AG10803 (cell line): ENCODE measurements at regions not wholly inside any gene's neighbourhood (a gene's known extent, or its start where the extent isn't known, plus 50 kb on each side); places are given as distances from the start of the nearest gene placed in this dataset.

Experiments
- DNase-seq: peaks from one replicate; pipeline ENCODE4 v3.0.0; 2010; ENCODE audit warnings: low read depth
- H3K4me3 ChIP-seq: 2 replicates; pipeline ENCODE4 v1.5.1; 2011; ENCODE audit warnings: mild to moderate bottlenecking, low read length, control low read depth
- TF ChIP-seq, protein P1 (sequence below): conservative IDR thresholded peaks from 2 replicates; pipeline ENCODE4 v1.5.1; 2011; ENCODE audit warnings: mild to moderate bottlenecking, low read length, control low read depth, inconsistent platforms

DNA sequence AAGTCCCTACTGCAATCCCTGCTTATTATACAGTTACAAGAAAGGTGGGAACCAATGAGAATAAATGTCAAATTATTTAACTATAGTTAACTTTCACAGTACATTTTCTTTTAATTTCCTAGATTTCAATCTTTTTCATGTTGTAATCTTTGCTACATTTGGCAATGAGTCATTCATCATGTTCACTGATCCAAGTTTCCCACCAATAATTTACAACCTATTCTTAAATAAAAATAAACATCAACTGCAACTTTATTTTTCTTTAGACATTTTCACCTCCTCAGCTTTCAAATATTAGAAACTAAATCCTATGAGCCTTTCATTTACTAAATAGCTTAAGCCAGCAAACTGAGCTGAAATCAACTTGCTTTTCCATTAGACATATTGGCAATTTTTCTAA, 541.3 kb upstream of the BTBD3 start:
- no peak for DNase-seq
- no peak overlapping the region for H3K4me3 ChIP-seq
- TF ChIP-seq, protein P1, sequence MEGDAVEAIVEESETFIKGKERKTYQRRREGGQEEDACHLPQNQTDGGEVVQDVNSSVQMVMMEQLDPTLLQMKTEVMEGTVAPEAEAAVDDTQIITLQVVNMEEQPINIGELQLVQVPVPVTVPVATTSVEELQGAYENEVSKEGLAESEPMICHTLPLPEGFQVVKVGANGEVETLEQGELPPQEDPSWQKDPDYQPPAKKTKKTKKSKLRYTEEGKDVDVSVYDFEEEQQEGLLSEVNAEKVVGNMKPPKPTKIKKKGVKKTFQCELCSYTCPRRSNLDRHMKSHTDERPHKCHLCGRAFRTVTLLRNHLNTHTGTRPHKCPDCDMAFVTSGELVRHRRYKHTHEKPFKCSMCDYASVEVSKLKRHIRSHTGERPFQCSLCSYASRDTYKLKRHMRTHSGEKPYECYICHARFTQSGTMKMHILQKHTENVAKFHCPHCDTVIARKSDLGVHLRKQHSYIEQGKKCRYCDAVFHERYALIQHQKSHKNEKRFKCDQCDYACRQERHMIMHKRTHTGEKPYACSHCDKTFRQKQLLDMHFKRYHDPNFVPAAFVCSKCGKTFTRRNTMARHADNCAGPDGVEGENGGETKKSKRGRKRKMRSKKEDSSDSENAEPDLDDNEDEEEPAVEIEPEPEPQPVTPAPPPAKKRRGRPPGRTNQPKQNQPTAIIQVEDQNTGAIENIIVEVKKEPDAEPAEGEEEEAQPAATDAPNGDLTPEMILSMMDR: no peak

DNA sequence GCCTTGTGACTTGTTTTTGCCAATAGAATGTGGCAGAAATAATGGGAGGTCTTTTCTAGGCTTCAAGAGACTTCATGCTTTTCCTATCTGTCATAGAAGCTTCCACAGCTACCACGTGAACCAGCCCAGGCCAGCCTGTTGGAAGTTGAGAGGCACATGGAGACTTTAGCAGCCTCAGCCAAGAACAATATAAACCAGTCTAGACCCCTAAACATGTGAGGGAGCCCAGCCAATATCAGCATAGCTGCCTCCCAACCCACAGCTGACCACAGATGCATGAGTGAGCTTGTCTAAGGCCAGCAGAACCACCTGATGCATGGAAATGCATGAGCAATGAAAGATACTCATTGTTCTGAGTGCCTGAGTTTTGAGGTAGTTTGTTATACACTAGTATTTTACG, 540.7 kb upstream of the BTBD3 start:
- no peak overlapping the region for H3K4me3 ChIP-seq
- DNase-seq: peak; percentile 10
- TF ChIP-seq, protein P1: no peak

DNA sequence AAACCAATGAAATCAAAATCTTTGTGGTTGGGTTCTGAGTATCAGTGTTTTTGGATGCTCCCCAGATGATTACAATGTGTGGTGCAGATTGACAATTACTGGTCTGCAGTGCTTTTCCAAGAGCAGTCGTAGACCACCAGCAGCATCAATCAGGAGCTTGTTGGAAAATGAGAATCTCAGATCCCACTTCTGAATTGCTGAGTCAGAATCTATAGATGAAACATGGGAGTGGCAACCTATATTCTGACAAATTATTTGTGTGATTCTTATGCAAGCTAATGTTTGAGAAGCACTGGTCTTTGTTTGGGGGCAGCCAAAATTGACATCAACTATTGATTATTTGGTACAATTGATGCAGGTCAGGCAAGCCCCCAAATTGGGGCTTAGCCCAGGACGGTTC, 539.9 kb upstream of the BTBD3 start:
- H3K4me3 ChIP-seq: no peak overlapping the region
- DNase-seq: no peak
- TF ChIP-seq, protein P1: no peak

DNA sequence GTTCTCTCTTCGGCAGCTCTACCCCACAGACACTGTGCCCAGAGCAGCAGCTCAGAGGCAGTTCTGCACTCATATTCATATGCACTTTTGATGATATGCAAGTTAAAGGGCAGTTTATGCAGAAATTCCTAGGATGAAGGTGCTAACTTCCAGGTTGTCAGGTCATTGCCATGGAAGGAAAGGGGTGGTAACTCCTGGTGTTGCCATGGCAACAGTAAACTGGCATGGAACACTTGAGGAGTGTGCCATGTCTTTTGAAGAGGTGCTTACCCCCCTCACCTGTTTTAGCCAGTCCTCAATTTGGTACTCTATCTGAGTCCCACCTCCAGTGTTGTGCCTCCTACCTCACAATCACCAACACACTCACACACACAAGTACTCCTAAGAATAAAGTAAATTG, 539.4 kb upstream of the BTBD3 start:
- H3K4me3 ChIP-seq: no peak overlapping the region
- no peak for DNase-seq
- TF ChIP-seq, protein P1: no peak

DNA sequence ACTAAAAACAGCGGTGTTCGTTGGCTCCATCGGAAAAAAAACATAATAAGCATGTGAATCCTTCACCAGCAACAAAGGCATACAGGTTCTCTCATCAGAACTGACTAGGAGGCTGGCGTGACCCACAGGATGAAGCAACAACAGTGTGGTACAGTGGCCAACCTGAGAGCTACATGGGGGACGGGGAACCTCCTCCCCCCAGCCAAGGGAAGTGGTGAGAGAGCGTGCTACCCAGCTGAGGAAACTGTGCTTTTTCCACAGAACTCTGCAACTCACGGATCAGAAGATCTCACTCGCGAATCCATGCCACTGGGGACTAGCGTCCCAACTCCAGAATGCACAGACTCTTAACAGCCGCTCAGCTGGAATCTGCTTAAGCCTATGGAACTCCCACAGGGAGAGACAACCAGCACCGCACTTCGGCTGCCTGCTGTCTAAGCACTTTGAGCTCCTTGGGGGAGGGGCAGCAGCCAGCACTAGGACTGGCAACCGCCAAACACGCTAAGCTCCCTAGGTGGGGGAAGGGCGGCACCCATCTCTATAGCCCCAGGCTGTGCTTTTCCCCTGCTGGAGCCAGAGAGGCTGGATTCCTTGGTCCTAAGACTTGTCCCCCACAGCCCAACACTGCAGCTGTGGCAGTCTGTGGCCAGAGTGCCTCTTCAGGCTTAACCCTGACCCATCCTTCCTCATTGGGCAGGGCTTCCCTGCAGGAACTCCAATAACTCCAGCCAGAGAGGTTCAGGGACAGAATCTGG, 538.3 kb upstream of the BTBD3 start:
- H3K4me3 ChIP-seq: no peak overlapping the region
- TF ChIP-seq, protein P1: no peak
- no peak for DNase-seq

DNA sequence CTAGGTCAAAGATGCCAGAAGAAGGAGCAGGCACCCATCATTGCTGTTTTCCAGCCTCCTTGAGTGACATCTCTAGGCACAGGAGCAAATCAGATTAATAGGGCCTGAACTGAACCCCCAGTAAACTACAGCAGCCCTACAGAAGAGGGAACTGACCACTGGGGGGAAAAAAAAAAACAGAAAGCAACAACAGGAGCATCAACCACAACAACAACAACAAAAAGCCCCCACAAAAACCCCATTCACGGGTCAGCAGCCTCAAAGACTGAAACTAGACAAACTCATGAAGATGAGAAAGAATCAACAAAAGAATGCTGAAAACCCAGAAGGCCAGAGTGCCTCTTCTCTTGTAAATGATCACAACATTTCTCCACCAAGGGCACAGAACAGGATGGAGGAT, 537.4 kb upstream of the BTBD3 start:
- TF ChIP-seq, protein P1: no peak
- H3K4me3 ChIP-seq: no peak overlapping the region
- no peak for DNase-seq

DNA sequence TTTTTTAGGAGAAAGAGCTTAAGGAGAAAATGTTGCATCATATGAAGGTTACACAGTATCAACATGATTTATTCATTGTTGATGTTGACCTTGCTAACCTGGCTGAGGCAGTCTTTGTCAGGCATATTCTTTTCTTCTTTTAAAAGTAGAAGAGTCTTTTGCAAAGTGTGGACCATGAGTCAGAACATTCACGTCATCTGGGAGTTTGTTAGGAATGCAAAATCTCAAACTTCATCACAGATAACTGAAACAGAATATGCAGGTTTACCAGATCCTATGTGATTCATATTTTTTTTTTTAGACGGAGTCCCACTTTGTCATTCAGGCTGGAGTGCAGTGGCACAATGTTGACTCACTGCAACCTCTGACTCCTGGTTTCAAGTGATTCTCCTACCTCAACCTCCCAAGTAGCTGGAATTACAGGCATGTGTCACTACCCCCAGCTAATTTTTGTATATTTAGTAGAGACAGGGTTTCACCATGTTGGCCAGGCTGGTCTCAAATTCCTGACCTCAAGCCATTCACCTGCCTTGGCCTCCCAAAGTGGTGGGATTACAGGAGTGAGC, 530.4 kb upstream of the BTBD3 start:
- H3K4me3 ChIP-seq: no peak overlapping the region
- DNase-seq: peak; percentile 76
- TF ChIP-seq, protein P1: no peak
